Testis (tissue), 2 donors: ENCODE measurements at regions not wholly inside any gene's neighbourhood (a gene's known extent, or its start where the extent isn't known, plus 50 kb on each side); places are given as distances from the start of the nearest gene placed in this dataset.

ENCODE experiments used
- DNase-seq: peaks from one replicate; pipeline ENCODE4 v3.0.0-alpha.2; 2019
- H3K27ac ChIP-seq, 2 donors: fragments of 200-600 bp; sonication (generic); one replicate each; pipeline ENCODE4 v1.5.1; 2019
- H3K27me3 ChIP-seq: fragments of 200-600 bp; sonication (generic); one replicate; pipeline ENCODE4 v1.5.1; 2019
- H3K36me3 ChIP-seq: fragments of 200-600 bp; sonication (generic); one replicate; pipeline ENCODE4 v1.5.1; 2017; ENCODE audit warnings: low read depth; ENCODE audit errors: missing control alignments
- H3K4me1 ChIP-seq: fragments of 200-600 bp; sonication (generic); one replicate; pipeline ENCODE4 v1.5.1; 2019
- H3K4me3 ChIP-seq, 2 donors: fragments of 200-600 bp; sonication (generic); one replicate each; pipeline ENCODE4 v1.5.1; 2017 to 2019
- H3K9me3 ChIP-seq: fragments of 200-600 bp; sonication (generic); one replicate; pipeline ENCODE4 v1.5.1; 2017
- POLR2A ChIP-seq: fragments of 450-650 bp; IDR thresholded peaks from one replicate; pipeline ENCODE4 v1.6.1; 2017; ENCODE audit warnings: antibody characterized with exemption, mild to moderate bottlenecking, moderate library complexity
- WGBS, 2 donors: methylation state at CpG; one replicate each; pipeline ENCODE4 v1.1.5; 2018; 5-methylcytosine and 5-hydroxymethylcytosine counted together
- intact Hi-C: fragments of 100-400 bp; cut with DNase I; formaldehyde crosslinking; loops from one replicate; pipeline ENCODE4 v1.15.1; 2023; ENCODE audit warnings: low total_unique reads
- TF ChIP-seq, protein P1 (sequence below), 3 experiments: fragments of 450-650 bp in 2 of 3; fragments of 200-600 bp in 1 of 3; sonication (generic) in 1 of 3; IDR thresholded peaks; one replicate each; pipeline ENCODE4 v1.5.1; 2016 to 2019; ENCODE audit warnings: antibody characterized with exemption in 3 of 3, mild to moderate bottlenecking in 2 of 3, moderate library complexity in 1 of 3

- no peaks in the 10 kb centered on the region for H3K36me3 ChIP-seq
- no peaks in the 10 kb centered on the region for H3K27me3 ChIP-seq
- TF ChIP-seq, protein P1, sequence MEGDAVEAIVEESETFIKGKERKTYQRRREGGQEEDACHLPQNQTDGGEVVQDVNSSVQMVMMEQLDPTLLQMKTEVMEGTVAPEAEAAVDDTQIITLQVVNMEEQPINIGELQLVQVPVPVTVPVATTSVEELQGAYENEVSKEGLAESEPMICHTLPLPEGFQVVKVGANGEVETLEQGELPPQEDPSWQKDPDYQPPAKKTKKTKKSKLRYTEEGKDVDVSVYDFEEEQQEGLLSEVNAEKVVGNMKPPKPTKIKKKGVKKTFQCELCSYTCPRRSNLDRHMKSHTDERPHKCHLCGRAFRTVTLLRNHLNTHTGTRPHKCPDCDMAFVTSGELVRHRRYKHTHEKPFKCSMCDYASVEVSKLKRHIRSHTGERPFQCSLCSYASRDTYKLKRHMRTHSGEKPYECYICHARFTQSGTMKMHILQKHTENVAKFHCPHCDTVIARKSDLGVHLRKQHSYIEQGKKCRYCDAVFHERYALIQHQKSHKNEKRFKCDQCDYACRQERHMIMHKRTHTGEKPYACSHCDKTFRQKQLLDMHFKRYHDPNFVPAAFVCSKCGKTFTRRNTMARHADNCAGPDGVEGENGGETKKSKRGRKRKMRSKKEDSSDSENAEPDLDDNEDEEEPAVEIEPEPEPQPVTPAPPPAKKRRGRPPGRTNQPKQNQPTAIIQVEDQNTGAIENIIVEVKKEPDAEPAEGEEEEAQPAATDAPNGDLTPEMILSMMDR (IDR thresholded peaks at IDR 0.05) = no peak
- TF ChIP-seq POLR2A = no peak
- intact Hi-C loops = no loop called here
- H3K4me3 ChIP-seq = no peak overlapping the region
- DNase-seq = no peak
- peaks cover 4% of the 10 kb centered on the region for H3K4me1 ChIP-seq
- H3K27ac ChIP-seq = no peak overlapping the region
- no peaks in the 10 kb centered on the region for H3K9me3 ChIP-seq
- 77 to 87% methylated on average over 6 of the region's 6 CpGs for WGBS, 2 donors
Measured at GRCh38 chr11:91802475-91802874, 422.1 kb upstream of the FAT3 start.

DNA sequence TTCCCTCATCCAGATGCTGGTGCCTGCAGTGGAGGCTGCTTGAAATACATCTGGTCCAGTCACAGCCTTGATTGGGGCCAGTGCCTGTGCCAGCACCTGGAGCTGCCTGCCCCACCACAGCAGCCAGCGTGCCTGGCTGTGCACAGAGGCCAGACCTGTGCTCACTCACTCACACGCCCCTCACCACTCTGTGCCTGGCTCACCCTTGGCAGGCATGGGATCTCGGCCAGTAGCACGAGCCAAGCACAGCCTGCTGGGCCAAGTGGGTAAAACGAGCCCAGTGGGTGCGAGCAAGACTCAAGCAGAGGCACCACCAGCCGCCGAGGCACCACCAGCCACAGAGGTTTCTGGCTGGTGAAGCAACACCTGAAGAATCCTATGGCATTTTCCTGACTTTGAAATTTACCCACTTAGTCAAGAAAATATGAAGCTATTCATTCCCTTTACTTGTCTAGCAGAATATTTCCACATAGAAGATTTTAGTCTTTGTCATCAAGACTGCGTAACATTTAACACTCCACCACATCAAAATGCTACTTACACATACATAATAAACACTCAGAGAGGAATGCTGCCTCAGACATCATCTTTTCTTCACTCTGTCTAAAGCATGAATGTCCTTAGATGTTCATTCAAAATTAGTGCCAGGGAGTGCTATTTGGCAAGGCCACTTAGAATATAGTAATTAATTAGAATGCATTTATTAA lies 424.3 kb upstream of the FAT3 start:
- no peak for DNase-seq
- TF ChIP-seq, protein P1 (IDR thresholded peaks at IDR 0.05) = no peak
- no peak for TF ChIP-seq POLR2A

GRCh38 chr11:91798240-91798639 lies 426.4 kb upstream of the FAT3 start:
- no peaks in the 10 kb centered on the region for H3K27me3 ChIP-seq
- WGBS, 2 donors = 94 to 100% methylated on average over 5 to 7 of the region's 7 CpGs
- H3K9me3 ChIP-seq = no peaks in the 10 kb centered on the region
- H3K36me3 ChIP-seq = no peaks in the 10 kb centered on the region
- no peak for TF ChIP-seq POLR2A
- TF ChIP-seq, protein P1 (IDR thresholded peaks at IDR 0.05) = no peak
- peaks cover 4% of the 10 kb centered on the region for H3K4me1 ChIP-seq
- intact Hi-C loops = no loop called here
- no peak for DNase-seq
- H3K27ac ChIP-seq = no peak overlapping the region
- no peak overlapping the region for H3K4me3 ChIP-seq

More for the DNA sequence above, 424.3 kb upstream of the FAT3 start:
- 88 to 99% methylated on average over 7 to 9 of the region's 9 CpGs for WGBS, 2 donors
- Histone ChIP-seq H3K27ac (no peak overlapping the region), H3K27me3 (no peaks in the 10 kb centered on the region), H3K4me3 (no peak overlapping the region), H3K36me3 (no peaks in the 10 kb centered on the region), H3K4me1 (peaks cover 4% of the 10 kb centered on the region), H3K9me3 (no peaks in the 10 kb centered on the region)
- intact Hi-C loops = no loop called here

DNA sequence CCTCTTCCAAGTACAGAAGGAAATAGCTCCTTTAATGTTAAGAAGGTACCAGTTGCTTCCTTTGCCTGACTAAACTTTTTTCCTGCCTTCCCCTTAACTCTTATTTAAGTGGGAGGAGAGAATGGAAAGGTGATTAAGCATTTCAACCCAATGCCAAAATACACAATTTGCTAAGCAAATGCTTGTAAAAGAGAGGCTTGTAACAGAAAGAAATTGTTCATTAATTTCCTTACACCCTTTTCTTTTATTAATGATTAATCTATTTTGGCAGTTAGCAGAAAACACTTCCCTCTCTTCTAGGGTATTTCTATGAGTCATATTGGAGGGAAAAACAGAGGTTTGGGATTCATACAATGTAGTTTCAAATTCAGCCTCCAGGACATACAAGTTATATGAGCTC lies 427.6 kb upstream of the FAT3 start:
- no peaks in the 10 kb centered on the region for H3K27me3 ChIP-seq
- no peak for DNase-seq
- H3K27ac ChIP-seq = no peak overlapping the region
- H3K36me3 ChIP-seq = no peaks in the 10 kb centered on the region
- TF ChIP-seq POLR2A = no peak
- TF ChIP-seq, protein P1 (IDR thresholded peaks at IDR 0.05) = no peak
- no peaks in the 10 kb centered on the region for H3K9me3 ChIP-seq
- intact Hi-C loops = no loop called here
- no peak overlapping the region for H3K4me3 ChIP-seq
- no peaks in the 10 kb centered on the region for H3K4me1 ChIP-seq
